CD4-positive, alpha-beta T cell (primary cell): ENCODE measurements at regions not wholly inside any gene's neighbourhood (a gene's known extent, or its start where the extent isn't known, plus 50 kb on each side); places are given as distances from the start of the nearest gene placed in this dataset.

Experiments
- ATAC-seq: fragments of 200-7000 bp; cut with Tn5 transposase; one replicate; pipeline ENCODE4 v1.10.0; 2022; ENCODE audit warnings: mild to moderate bottlenecking; ENCODE audit not compliant: poor library complexity
- CTCF ChIA-PET: fragments of 350-600 bp; sonication (Branson Sonifier 250); formaldehyde crosslinking; loops from one replicate; lab custom pipeline; 2021; ENCODE audit warnings: antibody characterized with exemption, inconsistent platforms; lab: Charles Lee
- POLR2A ChIA-PET: fragments of 350-600 bp; sonication (Branson Sonifier 250); formaldehyde crosslinking; loops from one replicate; lab custom pipeline; 2021; ENCODE audit warnings: antibody characterized with exemption, inconsistent platforms; lab: Charles Lee
- DNase-seq, 14 experiments: peaks; one replicate each; pipeline ENCODE4 v3.0.0-alpha.2; 2013 to 2020; ENCODE audit warnings: mixed read lengths in 2 of 14
- H3K27ac ChIP-seq, 2 donors: one replicate each; pipeline versions ENCODE4 v1.5.1 to v1.7.0; 2013; ENCODE audit warnings: low read length in 2 of 2, low read depth in 1 of 2, mild to moderate bottlenecking in 1 of 2
- H3K27me3 ChIP-seq, 2 experiments: 1 replicate in 1 of 2; 2 replicates in 1 of 2; pipeline versions ENCODE4 v1.6.1 to v1.7.0; 2013; ENCODE audit warnings: low read length in 2 of 2, control low read depth in 1 of 2, mild to moderate bottlenecking in 1 of 2, moderate library complexity in 1 of 2; ENCODE audit not compliant: insufficient read depth in 2 of 2, control insufficient read depth in 1 of 2
- H3K36me3 ChIP-seq: one replicate; pipeline ENCODE4 v1.6.1; 2013; ENCODE audit warnings: low read length, control low read depth; ENCODE audit not compliant: insufficient read depth
- H3K4me1 ChIP-seq: one replicate; pipeline ENCODE4 v1.6.1; 2013; ENCODE audit warnings: low read length, control low read depth; ENCODE audit not compliant: insufficient read depth
- H3K4me3 ChIP-seq: one replicate; pipeline ENCODE4 v1.5.1; 2013; ENCODE audit warnings: mild to moderate bottlenecking, low read length, moderate library complexity
- H3K9me3 ChIP-seq, 2 experiments: 1 replicate in 1 of 2; 2 replicates in 1 of 2; pipeline versions ENCODE4 v1.6.1 to v1.7.0; 2013; ENCODE audit warnings: low read length in 2 of 2, mild to moderate bottlenecking in 2 of 2, control low read depth in 1 of 2, moderate library complexity in 1 of 2; ENCODE audit not compliant: control insufficient read depth in 1 of 2, insufficient read depth in 1 of 2
- H3K27ac Mint-ChIP-seq: one replicate; pipeline ENCODE4 v1.8.0; 2020; ENCODE audit warnings: mixed read lengths
- H3K27me3 Mint-ChIP-seq: one replicate; pipeline ENCODE4 v1.8.0; 2021; ENCODE audit warnings: mixed read lengths
- H3K36me3 Mint-ChIP-seq: one replicate; pipeline ENCODE4 v1.8.0; 2021; ENCODE audit warnings: low read depth, mixed read lengths
- H3K4me1 Mint-ChIP-seq: one replicate; pipeline ENCODE4 v1.8.0; 2021; ENCODE audit warnings: low read depth, mixed read lengths
- H3K4me3 Mint-ChIP-seq: one replicate; pipeline ENCODE4 v1.8.0; 2020; ENCODE audit warnings: mild to moderate bottlenecking, mixed read lengths
- H3K9me3 Mint-ChIP-seq: one replicate; pipeline ENCODE4 v1.8.0; 2020; ENCODE audit warnings: mixed read lengths
- CTCF ChIP-seq: fragments of 200-600 bp; IDR thresholded peaks from one replicate; pipeline ENCODE4 v1.8.0; 2022; ENCODE audit warnings: antibody characterized with exemption, mild to moderate bottlenecking
- intact Hi-C, 2 experiments: fragments of 100-400 bp; cut with DNase I in 1 of 2; cut with micrococcal nuclease in 1 of 2; formaldehyde crosslinking; loops; one replicate each; pipeline versions ENCODE4 v1.15.1 to v1.9.0; 2023 to 2025; cut with DNase I, micrococcal nuclease

GRCh38 chr3:146672941-146673340 is 67.8 kb upstream of the PLSCR5 start:
- H3K4me3 ChIP-seq: no peak overlapping the region

GRCh38 chr3:146664403-146664802 is 59.3 kb upstream of the PLSCR5 start:
- ATAC-seq: no peak
- peaks cover 0 to 3% of the 10 kb centered on the region in 2 experiments for H3K9me3 ChIP-seq
- peaks cover 3% of the 10 kb centered on the region for H3K9me3 Mint-ChIP-seq
- no peaks in the 10 kb centered on the region for H3K27me3 ChIP-seq
- no peaks in the 10 kb centered on the region for H3K36me3 Mint-ChIP-seq
- no peaks in the 10 kb centered on the region for H3K4me1 ChIP-seq
- no peak for DNase-seq
- no peak overlapping the region for H3K4me3 Mint-ChIP-seq
- intact Hi-C loops: no loop called here
- no peaks in the 10 kb centered on the region for H3K4me1 Mint-ChIP-seq
- H3K4me3 ChIP-seq: no peak overlapping the region
- ChIA-PET CTCF (no interaction called here), POLR2A (interaction anchor here (0.6 kb wide), 1 partner anchor 11 kb away, joined by 4 read pairs; no protein-coding TSS in a partner anchor)
- H3K36me3 ChIP-seq: no peaks in the 10 kb centered on the region
- H3K27me3 Mint-ChIP-seq: no peaks in the 10 kb centered on the region
- H3K27ac ChIP-seq: no peak overlapping the region
- TF ChIP-seq CTCF: no peak
- no peak overlapping the region for H3K27ac Mint-ChIP-seq

More at GRCh38 chr3:146672941-146673340, 67.8 kb upstream of the PLSCR5 start:
- Histone ChIP-seq H3K27ac (no peak overlapping the region), H3K4me1 (no peaks in the 10 kb centered on the region), H3K9me3 (no peaks in the 10 kb centered on the region), H3K27me3 (no peaks in the 10 kb centered on the region), H3K36me3 (no peaks in the 10 kb centered on the region)
- Mint-ChIP-seq H3K27me3 (no peaks in the 10 kb centered on the region), H3K27ac (no peak overlapping the region), H3K36me3 (no peaks in the 10 kb centered on the region), H3K9me3 (no peaks in the 10 kb centered on the region), H3K4me3 (no peak overlapping the region), H3K4me1 (no peaks in the 10 kb centered on the region)
- DNase-seq (no peak), ATAC-seq (no peak)
- CTCF ChIA-PET: no interaction called here
- POLR2A ChIA-PET: no interaction called here
- TF ChIP-seq CTCF: no peak
- intact Hi-C loops: no loop called here

GRCh38 chr3:146658841-146659240 is 53.7 kb upstream of the PLSCR5 start:
- no peaks in the 10 kb centered on the region for H3K27me3 ChIP-seq
- peaks cover 8 to 13% of the 10 kb centered on the region in 2 experiments for H3K9me3 ChIP-seq
- H3K4me1 ChIP-seq: no peaks in the 10 kb centered on the region
- DNase-seq: no peak
- Mint-ChIP-seq H3K36me3 (no peaks in the 10 kb centered on the region), H3K4me3 (no peak overlapping the region), H3K4me1 (no peaks in the 10 kb centered on the region), H3K27ac (no peak overlapping the region), H3K27me3 (no peaks in the 10 kb centered on the region), H3K9me3 (peaks cover 3% of the 10 kb centered on the region)
- H3K36me3 ChIP-seq: no peaks in the 10 kb centered on the region
- H3K27ac ChIP-seq: no peak overlapping the region
- TF ChIP-seq CTCF: no peak
- no peak overlapping the region for H3K4me3 ChIP-seq
- ChIA-PET POLR2A (no interaction called here), CTCF (interaction anchor here (0.5 kb wide), 1 partner anchor 1989 kb away, joined by 3 read pairs; no protein-coding TSS in a partner anchor)
- no peak for ATAC-seq
- intact Hi-C loops: no loop called here
